ENCODE measurements at regions not wholly inside any gene's neighbourhood (a gene's known extent, or its start where the extent isn't known, plus 50 kb on each side); places are given as distances from the start of the nearest gene placed in this dataset.

DNA sequence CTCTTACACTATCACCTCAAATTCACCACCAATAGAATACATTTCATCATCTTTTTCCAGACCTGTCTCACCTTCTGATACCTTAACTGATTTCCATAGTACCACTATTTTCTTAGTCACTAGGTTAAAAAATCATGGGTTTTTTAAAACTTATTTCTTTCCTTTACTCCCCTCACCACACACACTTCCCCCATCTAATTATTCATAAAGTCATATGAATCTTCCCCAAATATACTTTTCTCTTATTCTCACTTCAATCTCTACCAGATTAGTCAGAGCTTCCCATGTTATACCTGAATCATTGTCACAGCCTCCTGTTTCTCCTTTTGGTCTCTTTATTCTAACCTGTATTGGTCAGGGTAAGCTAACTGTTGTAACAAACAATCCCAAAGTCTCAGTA lies 696.3 kb downstream of the BCL11A start:
- Histone ChIP-seq H3K4me1 (ENCODE audit: control insufficient read depth in 3 of 3, insufficient read depth in 2 of 3, low read depth in 1 of 3, low read length in 2 of 3) (no peaks in the 10 kb centered on the region), H3K9me3 (ENCODE audit: control insufficient read depth in 2 of 2, insufficient read depth in 1 of 2, low read depth in 1 of 2, low read length in 1 of 2) (peaks cover 0 to 14% of the 10 kb centered on the region in 2 donors), H3K27ac (ENCODE audit: low read depth in 1 of 3, low read length in 2 of 3) (no peak overlapping the region), H3K36me3 (ENCODE audit: control insufficient read depth in 3 of 3, insufficient read depth in 2 of 3, low read depth in 1 of 3, low read length in 3 of 3) (no peaks in the 10 kb centered on the region), H3K27me3 (ENCODE audit: control insufficient read depth in 3 of 3, insufficient read depth in 3 of 3, low read length in 3 of 3) (no peaks in the 10 kb centered on the region), H3K4me3 (ENCODE audit: low read depth in 1 of 3, low read length in 3 of 3) (no peak overlapping the region)
- no peak for FAIRE-seq
- DNase-seq, result no peak

DNA sequence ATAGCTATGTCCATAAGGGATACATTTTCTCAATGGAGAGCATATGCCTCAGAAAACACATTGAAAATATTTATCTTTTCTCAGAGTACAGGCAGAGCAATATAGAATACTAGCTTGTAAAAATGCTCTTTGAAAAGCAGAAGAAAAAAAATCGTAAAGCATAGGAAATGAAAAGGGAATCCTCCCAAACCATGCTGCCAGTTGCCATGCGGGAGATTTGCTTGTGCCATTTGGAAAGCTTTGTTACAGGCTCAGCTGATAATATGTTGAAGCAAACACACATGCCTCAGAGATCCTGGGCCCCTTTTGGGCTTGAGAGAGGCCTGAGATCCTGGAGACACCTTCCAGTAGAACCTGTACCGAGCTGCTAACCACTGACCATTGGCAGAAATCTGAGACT lies 697.1 kb downstream of the BCL11A start:
- FAIRE-seq, result no peak
- H3K27me3 ChIP-seq (ENCODE audit: control insufficient read depth in 3 of 3, insufficient read depth in 3 of 3, low read length in 3 of 3), result no peaks in the 10 kb centered on the region
- H3K4me1 ChIP-seq (ENCODE audit: control insufficient read depth in 3 of 3, insufficient read depth in 2 of 3, low read depth in 1 of 3, low read length in 2 of 3), result peaks cover 0 to 2% (median 0%) of the 10 kb centered on the region in 3 donors
- 89 to 95% (median 94%) methylated on average over 3 of the region's 3 CpGs for WGBS, 3 donors
- DNase-seq, result no peak
- no peaks in the 10 kb centered on the region for H3K36me3 ChIP-seq (ENCODE audit: control insufficient read depth in 3 of 3, insufficient read depth in 2 of 3, low read depth in 1 of 3, low read length in 3 of 3)
- no peak overlapping the region for H3K27ac ChIP-seq (ENCODE audit: low read depth in 1 of 3, low read length in 2 of 3)
- no peak overlapping the region for H3K4me3 ChIP-seq (ENCODE audit: low read depth in 1 of 3, low read length in 3 of 3)
- peaks cover 0 to 8% of the 10 kb centered on the region in 2 donors for H3K9me3 ChIP-seq (ENCODE audit: control insufficient read depth in 2 of 2, insufficient read depth in 1 of 2, low read depth in 1 of 2, low read length in 1 of 2)

DNA sequence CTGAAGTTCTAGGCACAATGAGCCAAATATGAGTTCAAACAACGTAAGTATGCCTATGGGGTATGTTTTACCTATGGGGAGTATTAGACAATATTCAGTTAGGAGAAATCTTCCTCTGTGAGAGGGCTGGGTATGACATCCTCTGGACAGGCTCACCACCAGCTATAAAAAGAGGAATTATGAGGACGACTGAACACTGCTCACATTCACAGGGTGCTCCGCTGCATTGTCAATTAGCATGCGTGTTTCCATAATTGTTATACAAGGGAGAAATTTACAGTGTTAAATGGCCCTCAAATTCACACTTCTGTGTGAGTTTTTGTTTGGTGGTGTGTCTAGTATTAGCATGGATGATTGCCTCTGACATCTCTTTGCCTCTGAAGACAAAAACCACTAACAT lies 700.4 kb downstream of the BCL11A start:
- no peak for FAIRE-seq

DNA sequence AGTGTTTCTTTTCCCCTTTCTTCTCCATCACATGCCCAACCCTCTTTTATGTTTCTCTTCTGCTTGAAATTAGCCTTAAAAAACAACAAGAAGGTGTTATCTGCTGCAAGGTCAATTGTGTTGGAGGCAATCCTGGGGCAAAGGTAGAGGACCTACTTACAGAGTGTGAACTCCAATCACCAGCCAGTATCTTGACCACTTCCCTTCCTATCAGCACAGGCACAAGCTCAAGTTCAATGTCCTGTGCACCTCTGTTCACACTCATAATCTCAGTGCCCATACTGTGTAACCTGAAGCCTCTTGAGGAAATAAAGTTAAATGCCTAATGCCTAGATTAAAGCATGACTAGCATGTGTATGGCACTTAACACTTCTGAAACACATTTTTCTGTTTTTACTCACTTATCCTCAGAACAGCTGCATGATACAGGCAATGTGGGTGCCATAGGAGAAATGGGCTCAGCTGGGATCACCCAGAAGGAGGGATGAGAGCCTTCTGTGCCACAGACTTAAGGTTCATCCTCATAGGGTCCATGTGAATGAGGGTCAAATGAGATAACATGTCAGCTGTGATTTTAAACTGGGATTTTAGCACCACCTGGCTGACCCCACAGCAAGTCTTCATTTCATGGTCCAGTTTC lies 701.5 kb downstream of the BCL11A start:
- Histone ChIP-seq H3K4me1 (ENCODE audit: control insufficient read depth in 3 of 3, insufficient read depth in 2 of 3, low read depth in 1 of 3, low read length in 2 of 3) (peaks cover 0 to 5% (median 0%) of the 10 kb centered on the region in 3 donors), H3K36me3 (ENCODE audit: control insufficient read depth in 3 of 3, insufficient read depth in 2 of 3, low read depth in 1 of 3, low read length in 3 of 3) (no peaks in the 10 kb centered on the region), H3K27ac (ENCODE audit: low read depth in 1 of 3, low read length in 2 of 3) (peak overlapping the region in 2 of 3 donors; percentile 31 to 45), H3K27me3 (ENCODE audit: control insufficient read depth in 3 of 3, insufficient read depth in 3 of 3, low read length in 3 of 3) (no peaks in the 10 kb centered on the region), H3K9me3 (ENCODE audit: control insufficient read depth in 2 of 2, insufficient read depth in 1 of 2, low read depth in 1 of 2, low read length in 1 of 2) (no peaks in the 10 kb centered on the region), H3K4me3 (ENCODE audit: low read depth in 1 of 3, low read length in 3 of 3) (no peak overlapping the region)
- FAIRE-seq (no peak), DNase-seq (peak; percentile 76 to 90)

More for the DNA sequence above, 700.4 kb downstream of the BCL11A start:
- no peak overlapping the region for H3K4me3 ChIP-seq (ENCODE audit: low read depth in 1 of 3, low read length in 3 of 3)
- no peak for DNase-seq
- H3K27me3 ChIP-seq (ENCODE audit: control insufficient read depth in 3 of 3, insufficient read depth in 3 of 3, low read length in 3 of 3), result no peaks in the 10 kb centered on the region
- H3K9me3 ChIP-seq (ENCODE audit: control insufficient read depth in 2 of 2, insufficient read depth in 1 of 2, low read depth in 1 of 2, low read length in 1 of 2), result no peaks in the 10 kb centered on the region
- H3K36me3 ChIP-seq (ENCODE audit: control insufficient read depth in 3 of 3, insufficient read depth in 2 of 3, low read depth in 1 of 3, low read length in 3 of 3), result no peaks in the 10 kb centered on the region
- whole genome bisulfite sequencing, 3 donors, result 84 to 89% (median 88%) methylated on average over 4 of the region's 4 CpGs
- no peak overlapping the region for H3K27ac ChIP-seq (ENCODE audit: low read depth in 1 of 3, low read length in 2 of 3)
- H3K4me1 ChIP-seq (ENCODE audit: control insufficient read depth in 3 of 3, insufficient read depth in 2 of 3, low read depth in 1 of 3, low read length in 2 of 3), result peaks cover 0 to 5% (median 0%) of the 10 kb centered on the region in 3 donors

DNA sequence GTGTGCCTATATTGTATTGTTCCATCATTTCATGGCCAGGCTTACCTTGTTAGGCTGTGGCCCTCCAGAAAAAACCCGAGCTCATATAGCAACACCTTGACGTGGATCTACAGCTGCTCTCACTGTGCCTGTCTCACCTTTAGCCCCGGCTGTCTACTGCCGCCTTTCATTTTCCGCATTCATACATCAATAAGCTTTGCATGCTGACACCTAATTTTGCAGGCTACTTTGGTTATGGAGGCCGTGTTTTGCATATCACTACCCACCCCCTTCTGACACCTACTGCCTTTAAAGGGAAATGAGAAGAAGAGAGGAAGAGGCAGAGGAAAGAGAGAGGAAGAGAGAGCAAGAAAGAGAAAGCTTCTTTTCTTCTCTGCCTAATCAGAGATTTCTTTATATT lies 702.9 kb downstream of the BCL11A start:
- H3K27ac ChIP-seq (ENCODE audit: low read depth in 1 of 3, low read length in 2 of 3), result no peak overlapping the region
- 17 to 74% (median 51%) methylated on average over 6 of the region's 6 CpGs for WGBS, 3 donors
- H3K27me3 ChIP-seq (ENCODE audit: control insufficient read depth in 3 of 3, insufficient read depth in 3 of 3, low read length in 3 of 3), result no peaks in the 10 kb centered on the region
- no peak overlapping the region for H3K4me3 ChIP-seq (ENCODE audit: low read depth in 1 of 3, low read length in 3 of 3)
- H3K36me3 ChIP-seq (ENCODE audit: control insufficient read depth in 3 of 3, insufficient read depth in 2 of 3, low read depth in 1 of 3, low read length in 3 of 3), result no peaks in the 10 kb centered on the region
- DNase-seq, result peak in 1 of 2 donors; percentile 65
- no peak for FAIRE-seq
- H3K4me1 ChIP-seq (ENCODE audit: control insufficient read depth in 3 of 3, insufficient read depth in 2 of 3, low read depth in 1 of 3, low read length in 2 of 3), result peaks cover 0 to 5% (median 0%) of the 10 kb centered on the region in 3 donors
- no peaks in the 10 kb centered on the region for H3K9me3 ChIP-seq (ENCODE audit: control insufficient read depth in 2 of 2, insufficient read depth in 1 of 2, low read depth in 1 of 2, low read length in 1 of 2)

DNA sequence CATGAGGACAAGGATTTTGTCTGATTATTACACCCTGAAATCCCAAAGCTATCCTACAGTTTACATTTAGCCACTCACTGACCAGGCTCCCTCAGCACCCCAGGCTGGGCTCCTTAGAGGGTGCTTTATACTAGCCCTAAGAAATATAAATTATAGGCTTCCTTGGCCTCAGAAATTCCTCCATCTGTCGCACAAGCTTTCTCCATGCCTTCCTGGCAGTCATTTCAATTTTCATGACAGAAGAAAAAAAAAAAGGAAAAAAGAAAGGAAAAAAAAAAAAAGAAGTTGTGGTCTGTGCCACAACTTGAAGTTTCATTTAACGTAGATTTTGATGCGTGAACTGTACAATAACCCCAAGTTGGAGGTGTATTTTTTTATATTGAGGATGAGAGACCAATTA lies 719.5 kb downstream of the BCL11A start:
- 53 to 80% (median 70%) methylated on average over 3 of the region's 3 CpGs for WGBS, 3 donors
- Histone ChIP-seq H3K27ac (ENCODE audit: low read depth in 1 of 3, low read length in 2 of 3) (no peak overlapping the region), H3K4me1 (ENCODE audit: control insufficient read depth in 3 of 3, insufficient read depth in 2 of 3, low read depth in 1 of 3, low read length in 2 of 3) (peaks cover 0 to 4% (median 3%) of the 10 kb centered on the region in 3 donors), H3K9me3 (ENCODE audit: control insufficient read depth in 2 of 2, insufficient read depth in 1 of 2, low read depth in 1 of 2, low read length in 1 of 2) (no peaks in the 10 kb centered on the region), H3K36me3 (ENCODE audit: control insufficient read depth in 3 of 3, insufficient read depth in 2 of 3, low read depth in 1 of 3, low read length in 3 of 3) (no peaks in the 10 kb centered on the region), H3K27me3 (ENCODE audit: control insufficient read depth in 3 of 3, insufficient read depth in 3 of 3, low read length in 3 of 3) (no peaks in the 10 kb centered on the region), H3K4me3 (ENCODE audit: low read depth in 1 of 3, low read length in 3 of 3) (no peak overlapping the region)
- DNase-seq (no peak), FAIRE-seq (no peak)

DNA sequence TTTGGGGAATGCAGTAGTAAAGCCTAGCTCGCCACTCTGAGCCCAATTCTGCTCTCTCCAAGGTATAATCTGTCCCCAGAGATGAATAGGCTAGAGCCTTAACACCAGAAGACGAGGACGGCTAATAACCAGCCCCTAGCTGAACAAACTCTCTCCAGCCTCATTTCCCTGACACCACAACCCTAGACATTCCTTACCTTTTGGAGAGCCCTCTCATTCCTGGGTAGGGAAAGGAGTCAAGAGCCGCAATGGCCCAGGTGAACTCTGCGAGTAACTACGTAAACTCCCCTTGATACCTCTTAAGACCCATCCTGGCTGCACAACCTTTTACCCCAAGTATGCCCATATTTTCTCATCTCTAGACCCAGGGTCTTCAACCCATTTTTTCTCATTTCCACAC lies 722.9 kb downstream of the BCL11A start:
- 76 to 92% (median 84%) methylated on average over 6 of the region's 6 CpGs for WGBS, 3 donors
- Histone ChIP-seq H3K9me3 (ENCODE audit: control insufficient read depth in 2 of 2, insufficient read depth in 1 of 2, low read depth in 1 of 2, low read length in 1 of 2) (no peaks in the 10 kb centered on the region), H3K27ac (ENCODE audit: low read depth in 1 of 3, low read length in 2 of 3) (no peak overlapping the region), H3K27me3 (ENCODE audit: control insufficient read depth in 3 of 3, insufficient read depth in 3 of 3, low read length in 3 of 3) (no peaks in the 10 kb centered on the region), H3K4me3 (ENCODE audit: low read depth in 1 of 3, low read length in 3 of 3) (no peak overlapping the region), H3K4me1 (ENCODE audit: control insufficient read depth in 3 of 3, insufficient read depth in 2 of 3, low read depth in 1 of 3, low read length in 2 of 3) (no peaks in the 10 kb centered on the region), H3K36me3 (ENCODE audit: control insufficient read depth in 3 of 3, insufficient read depth in 2 of 3, low read depth in 1 of 3, low read length in 3 of 3) (no peaks in the 10 kb centered on the region)
- FAIRE-seq (no peak), DNase-seq (no peak)

DNA sequence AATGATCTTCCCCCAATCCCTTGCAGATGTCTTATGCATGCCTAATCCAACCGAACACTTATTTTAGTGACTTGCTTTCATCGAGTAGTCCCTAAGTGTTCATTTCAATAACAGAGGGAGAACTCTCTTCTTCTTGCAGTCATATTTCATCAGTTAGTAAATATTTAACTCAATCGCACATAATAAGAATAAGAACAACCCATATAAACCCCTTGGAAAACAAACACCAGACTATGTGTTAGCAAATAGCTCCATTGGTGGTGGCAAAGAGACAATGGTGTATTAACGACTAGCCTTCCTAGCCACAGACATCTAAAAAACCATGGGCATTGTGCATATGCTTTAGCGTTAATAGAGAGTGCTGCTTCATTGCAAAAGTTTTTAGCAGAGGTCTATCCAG lies 725.8 kb downstream of the BCL11A start:
- Histone ChIP-seq H3K9me3 (ENCODE audit: control insufficient read depth in 2 of 2, insufficient read depth in 1 of 2, low read depth in 1 of 2, low read length in 1 of 2) (no peaks in the 10 kb centered on the region), H3K4me1 (ENCODE audit: control insufficient read depth in 3 of 3, insufficient read depth in 2 of 3, low read depth in 1 of 3, low read length in 2 of 3) (no peaks in the 10 kb centered on the region), H3K36me3 (ENCODE audit: control insufficient read depth in 3 of 3, insufficient read depth in 2 of 3, low read depth in 1 of 3, low read length in 3 of 3) (no peaks in the 10 kb centered on the region), H3K27ac (ENCODE audit: low read depth in 1 of 3, low read length in 2 of 3) (no peak overlapping the region), H3K4me3 (ENCODE audit: low read depth in 1 of 3, low read length in 3 of 3) (no peak overlapping the region), H3K27me3 (ENCODE audit: control insufficient read depth in 3 of 3, insufficient read depth in 3 of 3, low read length in 3 of 3) (no peaks in the 10 kb centered on the region)
- FAIRE-seq (no peak), DNase-seq (no peak)
- 62 to 76% (median 72%) methylated on average over 5 of the region's 5 CpGs for WGBS, 3 donors

DNA sequence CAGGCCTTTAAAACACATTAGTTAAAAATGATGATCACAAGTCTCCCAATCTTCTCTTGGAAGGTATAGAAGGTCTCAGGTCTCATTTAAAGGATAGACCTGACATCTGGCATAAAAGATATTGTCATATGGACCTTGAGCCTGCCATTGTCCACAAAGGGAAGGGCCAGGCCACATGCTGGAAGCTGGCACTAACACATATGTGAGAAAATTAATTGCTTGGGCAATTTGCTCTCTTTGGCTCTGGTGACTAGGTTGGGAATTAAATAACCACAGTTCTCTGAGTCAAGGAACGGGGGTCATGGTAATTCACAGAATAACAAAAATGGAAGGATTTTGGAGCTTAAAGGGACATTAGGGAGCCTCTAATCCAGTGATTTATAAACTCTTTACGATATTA lies 727.3 kb downstream of the BCL11A start:
- H3K4me3 ChIP-seq (ENCODE audit: low read depth in 1 of 3, low read length in 3 of 3), result no peak overlapping the region
- no peaks in the 10 kb centered on the region for H3K27me3 ChIP-seq (ENCODE audit: control insufficient read depth in 3 of 3, insufficient read depth in 3 of 3, low read length in 3 of 3)
- FAIRE-seq (no peak), DNase-seq (peak in 1 of 2 donors; percentile 39)
- no peaks in the 10 kb centered on the region for H3K9me3 ChIP-seq (ENCODE audit: control insufficient read depth in 2 of 2, insufficient read depth in 1 of 2, low read depth in 1 of 2, low read length in 1 of 2)
- H3K27ac ChIP-seq (ENCODE audit: low read depth in 1 of 3, low read length in 2 of 3), result no peak overlapping the region
- H3K36me3 ChIP-seq (ENCODE audit: control insufficient read depth in 3 of 3, insufficient read depth in 2 of 3, low read depth in 1 of 3, low read length in 3 of 3), result no peaks in the 10 kb centered on the region
- WGBS, 3 donors, result 66 to 83% (median 75%) methylated on average over 2 of the region's 2 CpGs
- no peaks in the 10 kb centered on the region for H3K4me1 ChIP-seq (ENCODE audit: control insufficient read depth in 3 of 3, insufficient read depth in 2 of 3, low read depth in 1 of 3, low read length in 2 of 3)

Measured in small intestine (tissue), 7 donors.